Rectal smooth muscle tissue (tissue), 1 donor: ENCODE measurements at regions not wholly inside any gene's neighbourhood (a gene's known extent, or its start where the extent isn't known, plus 50 kb on each side); places are given as distances from the start of the nearest gene placed in this dataset.

Experiments
- H3K27ac ChIP-seq: one replicate; pipeline ENCODE4 v1.7.0; 2013; ENCODE audit warnings: low read depth, low read length, inconsistent platforms
- H3K27me3 ChIP-seq: one replicate; pipeline ENCODE4 v1.7.0; 2013; ENCODE audit warnings: low read length; ENCODE audit not compliant: control insufficient read depth, insufficient read depth
- H3K36me3 ChIP-seq: one replicate; pipeline ENCODE4 v1.7.0; 2013; ENCODE audit warnings: low read length; ENCODE audit not compliant: control insufficient read depth, insufficient read depth
- H3K4me1 ChIP-seq: one replicate; pipeline ENCODE4 v1.7.0; 2013; ENCODE audit warnings: low read length; ENCODE audit not compliant: control insufficient read depth, insufficient read depth
- H3K4me3 ChIP-seq: one replicate; pipeline ENCODE4 v1.7.0; 2013; ENCODE audit warnings: low read length
- H3K9ac ChIP-seq: one replicate; pipeline ENCODE4 v1.7.0; 2013; ENCODE audit warnings: low read length

- Histone ChIP-seq H3K27me3 (no peaks in the 10 kb centered on the region), H3K4me1 (no peaks in the 10 kb centered on the region), H3K36me3 (no peaks in the 10 kb centered on the region), H3K4me3 (no peak overlapping the region), H3K9ac (no peak overlapping the region), H3K27ac (no peak overlapping the region)
Measured at GRCh38 chr4:71195924-71196323, 142.9 kb upstream of the SLC4A4 start.

GRCh38 chr4:71198958-71199357 is 139.9 kb upstream of the SLC4A4 start:
- H3K36me3 ChIP-seq = no peaks in the 10 kb centered on the region
- no peaks in the 10 kb centered on the region for H3K27me3 ChIP-seq
- no peak overlapping the region for H3K27ac ChIP-seq
- no peak overlapping the region for H3K4me3 ChIP-seq
- H3K9ac ChIP-seq = no peak overlapping the region
- H3K4me1 ChIP-seq = no peaks in the 10 kb centered on the region

DNA sequence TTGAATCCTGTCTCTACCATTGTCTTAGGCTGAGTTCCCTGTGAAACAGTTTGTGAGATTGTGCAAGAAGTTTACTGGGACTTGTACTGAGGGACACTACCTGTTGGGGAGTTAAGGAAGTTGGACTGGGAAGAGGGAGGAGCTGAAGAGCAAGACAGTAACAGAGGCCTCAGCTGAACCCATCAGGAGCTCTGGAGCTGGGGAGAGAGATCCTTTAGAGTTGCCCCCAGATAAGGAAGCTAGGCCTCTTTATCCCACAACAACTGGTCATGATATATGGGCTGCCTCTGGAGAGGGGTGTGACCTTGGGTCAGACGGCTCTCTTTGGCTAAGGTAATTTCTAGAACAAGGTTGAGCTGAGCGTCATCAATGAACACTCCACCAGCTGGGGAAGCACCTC is 137.8 kb upstream of the SLC4A4 start:
- Histone ChIP-seq H3K4me1 (no peaks in the 10 kb centered on the region), H3K4me3 (no peak overlapping the region)

GRCh38 chr4:71201817-71202576 is 136.8 kb upstream of the SLC4A4 start:
- Histone ChIP-seq H3K9ac (no peak overlapping the region), H3K36me3 (no peaks in the 10 kb centered on the region), H3K27me3 (no peaks in the 10 kb centered on the region), H3K4me1 (no peaks in the 10 kb centered on the region), H3K27ac (no peak overlapping the region), H3K4me3 (no peak overlapping the region)

More for the DNA sequence above, 137.8 kb upstream of the SLC4A4 start:
- Histone ChIP-seq H3K36me3 (no peaks in the 10 kb centered on the region), H3K27me3 (no peaks in the 10 kb centered on the region), H3K9ac (no peak overlapping the region), H3K27ac (no peak overlapping the region)

DNA sequence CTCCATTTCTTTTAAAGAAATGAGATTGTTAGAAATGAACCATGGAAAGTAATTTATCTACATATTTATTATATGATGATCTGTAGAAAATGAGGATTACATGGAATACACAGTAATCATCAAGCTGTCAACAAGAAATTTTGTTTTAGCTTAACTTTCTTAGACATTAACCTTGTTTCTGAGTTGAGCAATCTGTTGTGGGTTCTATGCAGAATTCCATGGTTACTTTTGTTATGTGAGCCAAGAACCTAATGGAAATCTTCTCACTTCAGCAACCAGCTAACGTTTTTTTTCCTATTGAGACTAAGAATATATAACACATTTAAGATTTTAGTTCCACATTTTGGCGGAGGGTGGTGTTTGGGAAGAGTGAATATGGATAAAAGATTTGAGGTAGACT is 136.1 kb upstream of the SLC4A4 start:
- no peak overlapping the region for H3K27ac ChIP-seq
- no peak overlapping the region for H3K9ac ChIP-seq
- H3K4me3 ChIP-seq = no peak overlapping the region
- no peaks in the 10 kb centered on the region for H3K36me3 ChIP-seq
- no peaks in the 10 kb centered on the region for H3K27me3 ChIP-seq
- H3K4me1 ChIP-seq = no peaks in the 10 kb centered on the region

DNA sequence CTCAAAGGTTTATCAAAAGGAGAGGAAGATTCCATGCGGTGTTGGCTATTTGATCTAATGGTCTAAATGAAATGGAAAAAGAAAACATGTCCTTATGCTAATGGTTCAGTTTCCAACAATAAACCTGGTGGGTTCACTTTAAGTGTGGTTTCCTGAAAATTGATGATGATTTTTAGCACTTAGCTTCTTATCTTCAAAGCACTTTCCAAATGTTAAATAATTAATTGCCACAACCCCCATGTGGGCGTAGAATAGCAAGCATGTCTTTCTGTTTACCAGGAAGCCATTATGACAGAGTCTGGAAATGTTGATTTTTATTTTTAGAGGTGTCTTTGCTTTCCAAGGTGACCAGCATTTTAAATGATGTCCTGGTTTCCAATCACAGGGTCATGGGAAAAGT is 134.8 kb upstream of the SLC4A4 start:
- no peaks in the 10 kb centered on the region for H3K27me3 ChIP-seq
- no peak overlapping the region for H3K4me3 ChIP-seq
- H3K4me1 ChIP-seq = no peaks in the 10 kb centered on the region
- no peaks in the 10 kb centered on the region for H3K36me3 ChIP-seq
- H3K27ac ChIP-seq = no peak overlapping the region
- no peak overlapping the region for H3K9ac ChIP-seq

- H3K4me3 ChIP-seq = no peak overlapping the region
- H3K9ac ChIP-seq = no peak overlapping the region
- H3K27me3 ChIP-seq = no peaks in the 10 kb centered on the region
- no peaks in the 10 kb centered on the region for H3K4me1 ChIP-seq
- H3K27ac ChIP-seq = no peak overlapping the region
- no peaks in the 10 kb centered on the region for H3K36me3 ChIP-seq
Measured at GRCh38 chr4:71206763-71207162, 132.1 kb upstream of the SLC4A4 start.

- Histone ChIP-seq H3K9ac (no peak overlapping the region), H3K27me3 (no peaks in the 10 kb centered on the region), H3K4me1 (no peaks in the 10 kb centered on the region), H3K27ac (no peak overlapping the region), H3K4me3 (no peak overlapping the region), H3K36me3 (no peaks in the 10 kb centered on the region)
Measured at GRCh38 chr4:71209161-71209560, 129.7 kb upstream of the SLC4A4 start.

DNA sequence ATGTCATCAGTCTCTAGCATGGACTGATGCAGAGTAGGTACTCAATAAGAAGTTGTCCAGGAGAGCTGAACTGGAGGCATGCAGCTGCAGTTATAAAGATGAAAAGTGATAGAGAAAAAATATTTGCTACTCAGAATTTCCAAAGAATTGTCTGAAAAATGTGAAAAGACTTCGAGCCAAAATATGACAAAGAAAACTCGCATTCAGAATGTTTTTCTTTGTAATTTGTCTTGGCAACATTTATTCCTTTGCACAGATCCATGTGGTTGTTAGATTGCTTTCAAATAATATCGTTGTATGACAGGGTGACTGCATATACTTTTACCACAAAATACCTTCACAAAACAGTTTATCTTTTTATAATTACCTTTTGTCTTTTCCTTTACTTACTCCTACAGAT is 128.0 kb upstream of the SLC4A4 start:
- Histone ChIP-seq H3K27me3 (no peaks in the 10 kb centered on the region), H3K4me3 (no peak overlapping the region), H3K4me1 (no peaks in the 10 kb centered on the region), H3K9ac (no peak overlapping the region), H3K36me3 (no peaks in the 10 kb centered on the region), H3K27ac (no peak overlapping the region)

DNA sequence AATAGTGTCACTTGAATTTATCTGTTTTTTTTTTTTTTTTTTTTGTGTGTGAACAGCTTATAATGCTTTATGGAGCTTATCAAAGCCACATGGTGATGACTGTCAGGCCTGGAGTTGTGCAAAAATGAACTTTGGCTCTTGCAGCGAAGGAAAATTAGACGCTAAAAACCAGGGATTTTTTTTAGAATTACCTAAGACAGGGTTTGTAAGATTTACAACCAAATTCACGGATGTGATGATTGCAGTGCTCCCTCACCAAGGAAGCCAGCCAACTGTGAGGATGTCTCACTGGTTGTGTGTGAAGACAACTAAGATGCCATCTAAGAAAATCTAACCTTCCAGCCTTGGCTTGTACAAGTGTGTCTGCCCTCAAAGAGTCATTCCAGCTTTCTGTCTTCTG is 127.1 kb upstream of the SLC4A4 start:
- no peaks in the 10 kb centered on the region for H3K4me1 ChIP-seq
- H3K9ac ChIP-seq = no peak overlapping the region
- H3K36me3 ChIP-seq = no peaks in the 10 kb centered on the region
- H3K4me3 ChIP-seq = no peak overlapping the region
- no peak overlapping the region for H3K27ac ChIP-seq
- no peaks in the 10 kb centered on the region for H3K27me3 ChIP-seq

- no peak overlapping the region for H3K27ac ChIP-seq
- no peaks in the 10 kb centered on the region for H3K4me1 ChIP-seq
- no peak overlapping the region for H3K9ac ChIP-seq
- H3K27me3 ChIP-seq = no peaks in the 10 kb centered on the region
- no peaks in the 10 kb centered on the region for H3K36me3 ChIP-seq
- H3K4me3 ChIP-seq = no peak overlapping the region
Measured at GRCh38 chr4:71212216-71212615, 126.6 kb upstream of the SLC4A4 start.

- Histone ChIP-seq H3K9ac (no peak overlapping the region), H3K4me3 (no peak overlapping the region), H3K4me1 (no peaks in the 10 kb centered on the region), H3K27me3 (no peaks in the 10 kb centered on the region), H3K27ac (no peak overlapping the region), H3K36me3 (no peaks in the 10 kb centered on the region)
Measured at GRCh38 chr4:71214578-71214977, 124.2 kb upstream of the SLC4A4 start.

DNA sequence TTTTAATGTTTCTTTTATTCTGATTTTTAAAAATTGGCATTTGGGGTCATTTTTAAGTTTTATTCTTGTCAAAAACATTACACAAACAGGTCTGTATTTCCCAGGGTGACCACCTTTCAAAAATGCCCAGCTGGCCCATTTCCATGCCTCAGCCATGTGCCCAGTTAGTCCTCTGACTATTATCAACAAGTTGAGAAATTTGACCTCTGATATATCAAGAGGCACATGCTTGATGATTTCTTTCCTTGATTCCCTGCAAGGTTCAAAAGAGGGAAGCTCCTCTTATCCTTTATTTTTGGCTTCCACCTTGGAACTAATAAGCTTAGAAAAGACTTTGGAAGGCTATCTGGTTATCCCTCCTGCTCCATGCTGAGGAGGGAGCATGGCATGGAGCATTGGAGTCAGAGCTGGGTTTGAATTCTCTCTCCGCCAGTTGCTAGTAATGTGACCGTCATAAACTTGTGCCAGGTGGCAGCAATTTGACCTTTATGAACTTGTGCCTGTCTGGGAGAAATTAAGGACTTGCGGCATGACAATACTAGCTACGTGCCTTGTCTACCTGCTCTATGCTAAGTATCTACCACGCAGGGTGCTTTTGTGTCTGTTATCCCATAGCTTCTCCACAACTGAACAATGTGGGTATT is 122.4 kb upstream of the SLC4A4 start:
- Histone ChIP-seq H3K4me1 (no peaks in the 10 kb centered on the region), H3K27me3 (no peaks in the 10 kb centered on the region), H3K9ac (no peak overlapping the region), H3K4me3 (no peak overlapping the region), H3K36me3 (no peaks in the 10 kb centered on the region), H3K27ac (no peak overlapping the region)
